HL-60 (cell line): ENCODE measurements at regions not wholly inside any gene's neighbourhood (a gene's known extent, or its start where the extent isn't known, plus 50 kb on each side); places are given as distances from the start of the nearest gene placed in this dataset.

Source experiments
- DNase-seq, 2 experiments: peaks; one replicate each; pipeline ENCODE4 v3.0.0-alpha.2; 2010 to 2020; ENCODE audit warnings: low read depth in 1 of 2, low spot score in 1 of 2
- H3K27ac ChIP-seq: fragments of 250-450 bp; sonication (Bioruptor Pico); replicated peaks from 2 replicates; pipeline ENCODE4 v1.5.1; 2020; ENCODE audit warnings: mild to moderate bottlenecking, moderate library complexity
- H3K27me3 ChIP-seq: fragments of 250-450 bp; sonication (Bioruptor Pico); 2 replicates; pipeline ENCODE4 v1.5.1; 2021; ENCODE audit warnings: mild to moderate bottlenecking, moderate library complexity; ENCODE audit not compliant: insufficient read depth, poor library complexity, severe bottlenecking
- H3K4me3 ChIP-seq: replicated peaks from 2 replicates; pipeline ENCODE4 v1.5.1; 2011; ENCODE audit warnings: mild to moderate bottlenecking, control low read depth, low read length; ENCODE audit not compliant: insufficient read depth
- CTCF ChIP-seq: IDR thresholded peaks from one replicate; pipeline ENCODE4 v1.5.1; 2011; ENCODE audit warnings: low read length, control low read depth, inconsistent platforms; ENCODE audit not compliant: insufficient read depth
- GABPA ChIP-seq: IDR thresholded peaks from 2 replicates; pipeline ENCODE4 v1.6.1; 2012; ENCODE audit warnings: low read depth
- POLR2AphosphoS5 ChIP-seq: IDR thresholded peaks from 2 replicates; pipeline ENCODE4 v1.6.1; 2012; ENCODE audit warnings: low read depth
- SPI1 ChIP-seq: IDR thresholded peaks from 2 replicates; pipeline ENCODE4 v1.6.1; 2012; ENCODE audit warnings: low read depth, mild to moderate bottlenecking, borderline replicate concordance
- TF ChIP-seq, protein P1 (sequence below): IDR thresholded peaks from 2 replicates; pipeline ENCODE4 v1.6.1; 2012; ENCODE audit warnings: low read depth; ENCODE audit not compliant: insufficient replicate concordance

GRCh38 chr10:128774979-128775378 is 648.8 kb upstream of the MKI67 start:
- peaks cover 2% of the 10 kb centered on the region for H3K27me3 ChIP-seq
- TF ChIP-seq SPI1 (no peak), POLR2AphosphoS5 (no peak), CTCF (no peak), GABPA (no peak)
- TF ChIP-seq, protein P1, sequence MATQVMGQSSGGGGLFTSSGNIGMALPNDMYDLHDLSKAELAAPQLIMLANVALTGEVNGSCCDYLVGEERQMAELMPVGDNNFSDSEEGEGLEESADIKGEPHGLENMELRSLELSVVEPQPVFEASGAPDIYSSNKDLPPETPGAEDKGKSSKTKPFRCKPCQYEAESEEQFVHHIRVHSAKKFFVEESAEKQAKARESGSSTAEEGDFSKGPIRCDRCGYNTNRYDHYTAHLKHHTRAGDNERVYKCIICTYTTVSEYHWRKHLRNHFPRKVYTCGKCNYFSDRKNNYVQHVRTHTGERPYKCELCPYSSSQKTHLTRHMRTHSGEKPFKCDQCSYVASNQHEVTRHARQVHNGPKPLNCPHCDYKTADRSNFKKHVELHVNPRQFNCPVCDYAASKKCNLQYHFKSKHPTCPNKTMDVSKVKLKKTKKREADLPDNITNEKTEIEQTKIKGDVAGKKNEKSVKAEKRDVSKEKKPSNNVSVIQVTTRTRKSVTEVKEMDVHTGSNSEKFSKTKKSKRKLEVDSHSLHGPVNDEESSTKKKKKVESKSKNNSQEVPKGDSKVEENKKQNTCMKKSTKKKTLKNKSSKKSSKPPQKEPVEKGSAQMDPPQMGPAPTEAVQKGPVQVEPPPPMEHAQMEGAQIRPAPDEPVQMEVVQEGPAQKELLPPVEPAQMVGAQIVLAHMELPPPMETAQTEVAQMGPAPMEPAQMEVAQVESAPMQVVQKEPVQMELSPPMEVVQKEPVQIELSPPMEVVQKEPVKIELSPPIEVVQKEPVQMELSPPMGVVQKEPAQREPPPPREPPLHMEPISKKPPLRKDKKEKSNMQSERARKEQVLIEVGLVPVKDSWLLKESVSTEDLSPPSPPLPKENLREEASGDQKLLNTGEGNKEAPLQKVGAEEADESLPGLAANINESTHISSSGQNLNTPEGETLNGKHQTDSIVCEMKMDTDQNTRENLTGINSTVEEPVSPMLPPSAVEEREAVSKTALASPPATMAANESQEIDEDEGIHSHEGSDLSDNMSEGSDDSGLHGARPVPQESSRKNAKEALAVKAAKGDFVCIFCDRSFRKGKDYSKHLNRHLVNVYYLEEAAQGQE = no peak
- H3K4me3 ChIP-seq = no peak overlapping the region

DNA sequence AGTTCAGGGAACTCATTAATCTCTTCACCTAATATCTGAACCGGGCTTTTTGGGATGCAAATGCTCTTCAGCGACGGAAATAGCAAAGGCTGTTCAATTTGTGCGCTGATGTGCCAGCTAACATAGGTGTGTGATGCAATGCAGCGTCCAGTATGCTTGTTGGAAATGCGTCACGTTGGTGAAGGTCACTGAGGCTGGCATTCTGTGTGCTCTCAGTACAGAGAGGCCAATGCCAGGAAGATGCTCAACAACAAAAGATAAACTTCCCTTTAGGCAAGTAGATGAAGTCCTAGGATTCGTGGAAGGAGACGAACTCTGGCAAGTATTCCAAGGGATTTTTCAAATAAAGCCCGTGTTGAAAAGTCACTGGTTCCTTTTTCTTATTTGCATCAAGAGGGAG is 649.5 kb upstream of the MKI67 start:
- Histone ChIP-seq H3K27me3 (peaks cover 2% of the 10 kb centered on the region), H3K27ac (no peak overlapping the region), H3K4me3 (no peak overlapping the region)
- no peak for DNase-seq
- TF ChIP-seq GABPA = no peak

More at GRCh38 chr10:128774979-128775378, 648.8 kb upstream of the MKI67 start:
- DNase-seq = no peak
- no peak overlapping the region for H3K27ac ChIP-seq

GRCh38 chr10:128776673-128777252 is 650.5 kb upstream of the MKI67 start:
- TF ChIP-seq, protein P1 = no peak
- TF ChIP-seq POLR2AphosphoS5 (no peak), GABPA (no peak), CTCF (no peak), SPI1 (no peak)
- Histone ChIP-seq H3K27ac (no peak overlapping the region), H3K4me3 (no peak overlapping the region), H3K27me3 (peaks cover 2% of the 10 kb centered on the region)
- DNase-seq = no peak

DNA sequence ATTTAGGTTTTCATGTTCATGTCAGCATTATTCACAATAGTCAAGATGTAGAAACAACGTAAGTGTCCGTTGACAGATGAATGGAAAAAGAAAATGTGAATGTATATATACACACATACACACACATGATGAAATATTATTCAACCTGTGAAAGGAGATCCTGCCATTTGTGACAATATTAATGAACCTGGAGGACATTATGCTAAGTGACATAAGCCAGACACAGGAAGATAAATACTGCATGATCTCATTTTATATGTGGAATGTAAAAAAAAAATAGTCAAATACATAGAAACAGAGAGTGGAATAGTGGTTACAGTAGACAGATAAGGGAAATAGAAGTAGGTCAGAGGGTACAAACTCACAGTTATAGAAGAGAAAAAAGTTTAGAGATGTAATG is 651.1 kb upstream of the MKI67 start:
- Histone ChIP-seq H3K27ac (no peak overlapping the region), H3K27me3 (peaks cover 2% of the 10 kb centered on the region), H3K4me3 (no peak overlapping the region)
- no peak for TF ChIP-seq CTCF
- no peak for TF ChIP-seq POLR2AphosphoS5
- TF ChIP-seq SPI1 = no peak
- TF ChIP-seq, protein P1 = no peak
- TF ChIP-seq GABPA = no peak
- no peak for DNase-seq
